SK-N-MC (cell line): ENCODE measurements at regions not wholly inside any gene's neighbourhood (a gene's known extent, or its start where the extent isn't known, plus 50 kb on each side); places are given as distances from the start of the nearest gene placed in this dataset.

Source experiments
- EZH2 ChIP-seq: fragments of 200-600 bp; sonication (generic); IDR thresholded peaks from one replicate; pipeline ENCODE4 v1.6.1; 2017; ENCODE audit warnings: antibody characterized with exemption
- FOXP2 ChIP-seq: optimal IDR thresholded peaks from 2 replicates; pipeline ENCODE3; 2011; ENCODE audit warnings: mild to moderate bottlenecking, moderate library complexity; ENCODE audit not compliant: insufficient read depth; ENCODE audit errors: extremely low read length, control extremely low read depth
- POLR2AphosphoS5 ChIP-seq: IDR thresholded peaks from 2 replicates; pipeline ENCODE4 v1.6.1; 2012; ENCODE audit warnings: mild to moderate bottlenecking, low read depth, low read length, borderline replicate concordance

GRCh38 chr5:39485079-39485478 is 60.3 kb upstream of the DAB2 start:
- TF ChIP-seq POLR2AphosphoS5 = peak; percentile 30; the same call in 1 of the 2 replicates
- no peak for TF ChIP-seq EZH2
- no peak for TF ChIP-seq FOXP2
